Lung (tissue), 11 donors: ENCODE measurements at regions not wholly inside any gene's neighbourhood (a gene's known extent, or its start where the extent isn't known, plus 50 kb on each side); places are given as distances from the start of the nearest gene placed in this dataset.

Experiments used
- ATAC-seq: fragments of 200-7000 bp; cut with Tn5 transposase; one replicate; pipeline ENCODE4 v1.9.1; 2020; ENCODE audit warnings: moderate number of reproducible peaks; ENCODE audit not compliant: insufficient read depth, low FRiP score
- DNase-seq, 3 donors: peaks; one replicate each; pipeline ENCODE4 v3.0.0-alpha.2; 2013 to 2017
- H3K27ac ChIP-seq, 2 donors: one replicate each; pipeline ENCODE4 v1.5.1; 2013; ENCODE audit warnings: mild to moderate bottlenecking in 2 of 2, moderate library complexity in 2 of 2, control low read depth in 1 of 2, inconsistent platforms in 1 of 2, low read depth in 1 of 2, low read length in 1 of 2
- H3K27me3 ChIP-seq, 3 donors: one replicate each; pipeline ENCODE4 v1.5.1; 2013; ENCODE audit warnings: low read length in 2 of 3; ENCODE audit not compliant: control insufficient read depth in 3 of 3, insufficient read depth in 3 of 3
- H3K36me3 ChIP-seq, 4 donors: one replicate each; pipeline ENCODE4 v1.5.1; 2013; ENCODE audit warnings: low read length in 4 of 4, mild to moderate bottlenecking in 1 of 4, moderate library complexity in 1 of 4; ENCODE audit not compliant: control insufficient read depth in 4 of 4, insufficient read depth in 4 of 4
- H3K4me1 ChIP-seq, 5 donors: one replicate each; pipeline ENCODE4 v1.5.1; 2013; ENCODE audit warnings: low read length in 5 of 5, mild to moderate bottlenecking in 2 of 5, moderate library complexity in 1 of 5; ENCODE audit not compliant: control insufficient read depth in 5 of 5, insufficient read depth in 5 of 5
- H3K4me3 ChIP-seq: one replicate; pipeline ENCODE4 v1.5.1; 2013; ENCODE audit warnings: mild to moderate bottlenecking, control low read depth, moderate library complexity
- H3K9ac ChIP-seq, 2 donors: one replicate each; pipeline ENCODE4 v1.5.1; 2013; ENCODE audit warnings: low read length in 2 of 2, control low read depth in 1 of 2; ENCODE audit not compliant: insufficient read depth in 1 of 2
- H3K9me3 ChIP-seq, 4 donors: one replicate each; pipeline ENCODE4 v1.5.1; 2013; ENCODE audit warnings: low read length in 3 of 4, mild to moderate bottlenecking in 1 of 4, moderate library complexity in 1 of 4; ENCODE audit not compliant: control insufficient read depth in 4 of 4, insufficient read depth in 3 of 4
- CTCF ChIP-seq: IDR thresholded peaks from 2 replicates; pipeline ENCODE4 v1.5.1; 2012; ENCODE audit warnings: mild to moderate bottlenecking; ENCODE audit errors: control extremely low read depth, extremely low read depth
- WGBS, 2 donors: extraction: QIAGEN DNeasy Blood & Tissue Kit; methylation state at CpG; one replicate each; pipeline ENCODE4 v1.1.7; 2013; 5-methylcytosine and 5-hydroxymethylcytosine counted together
- donor health status: control.
- donor health status: control.
- donor health status: Bipolar disorder and iron deficiency.
- donor health status: healthy.
- donor health status: DM: yes; HTN: yes; CAD: no.

GRCh38 chr2:18055290-18055689, 176.8 kb downstream of the KCNS3 start:
- Histone ChIP-seq H3K27ac (no peak overlapping the region), H3K27me3 (no peaks in the 10 kb centered on the region), H3K9ac (no peak overlapping the region), H3K36me3 (no peaks in the 10 kb centered on the region), H3K4me3 (no peak overlapping the region), H3K4me1 (peaks cover 0 to 8% (median 0%) of the 10 kb centered on the region in 5 donors), H3K9me3 (no peaks in the 10 kb centered on the region)
- 89 to 90% methylated on average over 3 of the region's 3 CpGs for WGBS, 2 donors
- DNase-seq (no peak), ATAC-seq (no peak)
- no peak for TF ChIP-seq CTCF

DNA sequence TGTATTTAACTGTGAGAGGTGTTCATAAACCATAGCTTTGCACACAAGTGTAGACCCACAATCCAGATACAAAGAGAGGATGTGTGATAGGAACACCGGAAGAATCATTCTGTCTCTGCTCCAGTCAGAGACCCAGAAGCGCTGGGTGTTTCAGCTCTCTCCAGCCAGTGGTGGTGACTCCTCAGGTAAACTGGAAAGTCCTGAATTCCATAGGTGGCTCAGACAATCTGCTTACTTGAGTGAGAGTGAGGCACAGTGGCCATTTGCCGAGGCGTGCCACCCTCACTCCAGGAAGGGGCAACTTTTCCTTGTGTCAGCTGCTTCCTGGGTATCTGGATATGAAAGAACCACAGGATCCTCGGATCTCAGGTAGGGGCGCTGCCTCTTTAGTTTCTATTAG, 171.5 kb downstream of the KCNS3 start:
- no peaks in the 10 kb centered on the region for H3K27me3 ChIP-seq
- no peaks in the 10 kb centered on the region for H3K9me3 ChIP-seq
- H3K27ac ChIP-seq, result no peak overlapping the region
- no peak for DNase-seq
- WGBS, 2 donors, result 84 to 88% methylated on average over 6 of the region's 6 CpGs
- H3K4me3 ChIP-seq, result no peak overlapping the region
- no peak for TF ChIP-seq CTCF
- H3K9ac ChIP-seq, result no peak overlapping the region
- peaks cover 0 to 6% (median 0%) of the 10 kb centered on the region in 5 donors for H3K4me1 ChIP-seq
- ATAC-seq, result no peak
- H3K36me3 ChIP-seq, result no peaks in the 10 kb centered on the region

DNA sequence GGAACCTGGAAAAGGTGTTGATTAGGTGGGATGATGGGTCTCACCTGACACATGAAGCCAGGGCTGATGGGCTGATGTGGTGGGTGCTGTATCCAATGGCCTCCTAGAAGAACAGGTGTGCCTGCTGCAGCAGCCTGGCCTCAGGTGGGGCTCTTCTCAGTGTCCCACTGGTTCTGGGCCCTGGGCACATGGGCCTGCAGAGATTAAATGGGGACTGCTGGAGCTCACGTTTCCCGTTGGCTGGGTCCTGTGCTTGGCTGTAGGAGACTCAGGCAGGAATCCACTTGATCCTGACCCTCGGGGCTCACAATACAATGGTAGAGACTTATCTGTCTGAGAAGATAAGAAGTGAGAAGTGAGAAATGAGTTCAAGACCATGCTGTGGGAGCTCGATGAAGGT, 170.9 kb downstream of the KCNS3 start:
- no peak overlapping the region for H3K9ac ChIP-seq
- H3K27me3 ChIP-seq, result no peaks in the 10 kb centered on the region
- no peaks in the 10 kb centered on the region for H3K9me3 ChIP-seq
- H3K36me3 ChIP-seq, result no peaks in the 10 kb centered on the region
- ATAC-seq (no peak), DNase-seq (no peak)
- H3K4me1 ChIP-seq, result peaks cover 0 to 6% (median 0%) of the 10 kb centered on the region in 5 donors
- no peak overlapping the region for H3K4me3 ChIP-seq
- no peak overlapping the region for H3K27ac ChIP-seq
- no peak for TF ChIP-seq CTCF
- WGBS, 2 donors, result 76 to 82% methylated on average over 4 of the region's 4 CpGs
